ENCODE measurements at regions not wholly inside any gene's neighbourhood (a gene's known extent, or its start where the extent isn't known, plus 50 kb on each side); places are given as distances from the start of the nearest gene placed in this dataset.

- DNase-seq, result no peak
- Histone ChIP-seq H3K4me1 (no peaks in the 10 kb centered on the region), H3K27me3 (no peaks in the 10 kb centered on the region), H3K4me3 (no peak overlapping the region), H3K9me3 (no peaks in the 10 kb centered on the region), H3K36me3 (replicated peaks in 1 of 2; ENCODE audit: insufficient read depth in 1 of 2, low read depth in 2 of 2) (no peaks in the 10 kb centered on the region), H3K27ac (no peak overlapping the region)
- ATAC-seq, result no peak
- no peak for TF ChIP-seq POLR2A (IDR thresholded peaks at IDR 0.05)
- no peak for TF ChIP-seq CTCF (IDR thresholded peaks at IDR 0.05)
- intact Hi-C loops (cut with DNase I), result no loop called here
- 53 to 65% methylated on average over 2 of the region's 2 CpGs for WGBS, 2 donors
These were observed 539.5 kb downstream of the ZPLD1 start for GRCh38 chr3:102974333-102974732.

GRCh38 chr3:102979191-102979590 lies 544.4 kb downstream of the ZPLD1 start:
- intact Hi-C loops (cut with DNase I), result no loop called here

GRCh38 chr3:102979682-102980354 lies 545.0 kb downstream of the ZPLD1 start:
- peak; percentile 95 for ATAC-seq
- no peaks in the 10 kb centered on the region for H3K27me3 ChIP-seq
- H3K27ac ChIP-seq, result peak overlapping the region in 2 of 4 donors; percentile 8 to 31
- no peaks in the 10 kb centered on the region for H3K36me3 ChIP-seq (replicated peaks in 1 of 2; ENCODE audit: insufficient read depth in 1 of 2, low read depth in 2 of 2)
- H3K4me3 ChIP-seq, result no peak overlapping the region
- peaks cover 7% of the 10 kb centered on the region for H3K4me1 ChIP-seq
- intact Hi-C loops (cut with DNase I), result no loop called here
- TF ChIP-seq CTCF (IDR thresholded peaks at IDR 0.05) (no peak), POLR2A (IDR thresholded peaks at IDR 0.05) (no peak)
- H3K9me3 ChIP-seq, result no peaks in the 10 kb centered on the region
- WGBS, 2 donors, result 32 to 38% methylated on average over 4 of the region's 4 CpGs
- DNase-seq, result peak; percentile 72 to 94 (median 84)

More at GRCh38 chr3:102979191-102979590, 544.4 kb downstream of the ZPLD1 start:
- Histone ChIP-seq H3K36me3 (replicated peaks in 1 of 2; ENCODE audit: insufficient read depth in 1 of 2, low read depth in 2 of 2) (no peaks in the 10 kb centered on the region), H3K9me3 (no peaks in the 10 kb centered on the region), H3K27me3 (no peaks in the 10 kb centered on the region), H3K4me1 (peaks cover 7% of the 10 kb centered on the region), H3K4me3 (no peak overlapping the region), H3K27ac (no peak overlapping the region)
- no peak for ATAC-seq
- DNase-seq, result no peak
- TF ChIP-seq POLR2A (IDR thresholded peaks at IDR 0.05), result no peak
- no peak for TF ChIP-seq CTCF (IDR thresholded peaks at IDR 0.05)

DNA sequence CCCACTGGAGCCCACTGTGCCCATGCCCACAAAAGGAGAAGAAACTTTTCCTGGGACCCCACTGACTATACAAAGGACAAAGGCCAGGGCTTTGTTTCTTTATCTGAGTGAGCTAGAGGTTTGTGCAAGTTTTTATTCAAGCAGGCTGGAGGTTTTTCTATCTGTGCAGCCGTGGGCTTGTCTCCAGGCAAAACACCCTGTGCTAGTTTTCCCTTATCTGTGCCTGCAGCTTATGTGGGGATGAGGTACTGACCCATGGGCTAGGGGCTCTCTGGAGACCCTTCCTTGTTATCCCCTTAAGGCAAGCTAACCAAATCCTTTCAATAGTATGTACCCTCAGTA lies 545.5 kb downstream of the ZPLD1 start:
- Histone ChIP-seq H3K27ac (peak overlapping the region in 2 of 4 donors; percentile 8 to 31), H3K36me3 (replicated peaks in 1 of 2; ENCODE audit: insufficient read depth in 1 of 2, low read depth in 2 of 2) (no peaks in the 10 kb centered on the region), H3K4me1 (peaks cover 7% of the 10 kb centered on the region), H3K27me3 (no peaks in the 10 kb centered on the region), H3K9me3 (no peaks in the 10 kb centered on the region), H3K4me3 (no peak overlapping the region)
- WGBS, 2 donors, result 25 to 61% methylated on average over 1 of the region's 1 CpG
- TF ChIP-seq POLR2A (IDR thresholded peaks at IDR 0.05), result no peak
- TF ChIP-seq CTCF (IDR thresholded peaks at IDR 0.05), result no peak
- peak; percentile 22 for ATAC-seq
- no peak for DNase-seq
- intact Hi-C loops (cut with DNase I), result no loop called here

Measured in body of pancreas (tissue), 4 donors.